ENCODE measurements at regions not wholly inside any gene's neighbourhood (a gene's known extent, or its start where the extent isn't known, plus 50 kb on each side); places are given as distances from the start of the nearest gene placed in this dataset.

- H4K20me1 ChIP-seq (ENCODE audit: insufficient read depth, low read length), result no peaks in the 10 kb centered on the region
- POLR2A ChIA-PET, result no interaction called here
- CTCF ChIA-PET (ENCODE audit: unreplicated experiment), result no interaction called here
- intact Hi-C loops (cut with micrococcal nuclease; ENCODE audit: unreplicated experiment), result loop anchor here (10.0 kb wide), 1 partner anchor 1121 kb away; no protein-coding TSS in a partner anchor
- no peak overlapping the region for H3K4me2 ChIP-seq (ENCODE audit: low read length)
- TF ChIP-seq CTCF (conservative IDR thresholded peaks at IDR 0.05; ENCODE audit: low read length), result peak; percentile 73
- TF ChIP-seq EZH2phosphoT487 (IDR thresholded peaks at IDR 0.05; ENCODE audit: borderline replicate concordance, low read depth, low read length), result no peak
- DNase-seq (ENCODE audit: low spot score), result peak; percentile 43
- no peaks in the 10 kb centered on the region for H3K36me3 ChIP-seq (ENCODE audit: insufficient read depth, low read length)
- H2AFZ ChIP-seq (ENCODE audit: low read length), result no peak overlapping the region
- H3K27ac ChIP-seq (ENCODE audit: low read depth, low read length, poor library complexity, severe bottlenecking), result no peak overlapping the region
- H3K9me2 ChIP-seq (ENCODE audit: insufficient read depth, low read length), result no peaks in the 10 kb centered on the region
- no peaks in the 10 kb centered on the region for H3K79me2 ChIP-seq (ENCODE audit: insufficient read depth, low read depth, low read length)
- no TSS peak for BruUV-seq (replicated peaks)
- H3K9me3 ChIP-seq (ENCODE audit: low read length), result no peaks in the 10 kb centered on the region
- H3K4me1 ChIP-seq (ENCODE audit: insufficient read depth, low read length, poor library complexity, severe bottlenecking), result no peaks in the 10 kb centered on the region
- H3K4me3 ChIP-seq (ENCODE audit: low read depth, low read length, poor library complexity, severe bottlenecking), result no peak overlapping the region
These were observed 155.0 kb upstream of the CLINT1 start for GRCh38 chr5:158013939-158014338.

- Histone ChIP-seq H3K4me1 (ENCODE audit: insufficient read depth, low read length, poor library complexity, severe bottlenecking) (no peaks in the 10 kb centered on the region), H3K9me3 (ENCODE audit: low read length) (no peaks in the 10 kb centered on the region), H2AFZ (ENCODE audit: low read length) (no peak overlapping the region), H3K4me3 (ENCODE audit: low read depth, low read length, poor library complexity, severe bottlenecking) (no peak overlapping the region), H4K20me1 (ENCODE audit: insufficient read depth, low read length) (no peaks in the 10 kb centered on the region), H3K4me2 (ENCODE audit: low read length) (no peak overlapping the region), H3K36me3 (ENCODE audit: insufficient read depth, low read length) (no peaks in the 10 kb centered on the region), H3K9me2 (ENCODE audit: insufficient read depth, low read length) (no peaks in the 10 kb centered on the region), H3K79me2 (ENCODE audit: insufficient read depth, low read depth, low read length) (no peaks in the 10 kb centered on the region), H3K27ac (ENCODE audit: low read depth, low read length, poor library complexity, severe bottlenecking) (no peak overlapping the region)
- no peak for DNase-seq (ENCODE audit: low spot score)
- TF ChIP-seq EZH2phosphoT487 (IDR thresholded peaks at IDR 0.05; ENCODE audit: borderline replicate concordance, low read depth, low read length) (no peak), CTCF (conservative IDR thresholded peaks at IDR 0.05; ENCODE audit: low read length) (no peak)
- intact Hi-C loops (cut with micrococcal nuclease; ENCODE audit: unreplicated experiment), result loop anchor here (10.0 kb wide), 1 partner anchor 1121 kb away; no protein-coding TSS in a partner anchor
- ChIA-PET CTCF (ENCODE audit: unreplicated experiment) (no interaction called here), POLR2A (no interaction called here)
- BruUV-seq (replicated peaks), result no TSS peak
These were observed 154.4 kb upstream of the CLINT1 start for GRCh38 chr5:158013303-158013702.

GRCh38 chr5:158011422-158011821 lies 152.5 kb upstream of the CLINT1 start:
- intact Hi-C loops (cut with micrococcal nuclease; ENCODE audit: unreplicated experiment), result loop anchor here (10.0 kb wide), 1 partner anchor 1123 kb away; no protein-coding TSS in a partner anchor
- no peaks in the 10 kb centered on the region for H4K20me1 ChIP-seq (ENCODE audit: insufficient read depth, low read length)
- DNase-seq (ENCODE audit: low spot score), result no peak
- H3K36me3 ChIP-seq (ENCODE audit: insufficient read depth, low read length), result no peaks in the 10 kb centered on the region
- H2AFZ ChIP-seq (ENCODE audit: low read length), result no peak overlapping the region
- H3K4me3 ChIP-seq (ENCODE audit: low read depth, low read length, poor library complexity, severe bottlenecking), result no peak overlapping the region
- no peaks in the 10 kb centered on the region for H3K9me3 ChIP-seq (ENCODE audit: low read length)
- no peaks in the 10 kb centered on the region for H3K4me1 ChIP-seq (ENCODE audit: insufficient read depth, low read length, poor library complexity, severe bottlenecking)
- ChIA-PET POLR2A (interaction anchor here (0.8 to 1.5 kb wide), 2 partner anchors 42 to 58 kb away, joined by 4 to 14 read pairs; no protein-coding TSS in a partner anchor), CTCF (ENCODE audit: unreplicated experiment) (no interaction called here)
- no peaks in the 10 kb centered on the region for H3K79me2 ChIP-seq (ENCODE audit: insufficient read depth, low read depth, low read length)
- no peak overlapping the region for H3K27ac ChIP-seq (ENCODE audit: low read depth, low read length, poor library complexity, severe bottlenecking)
- no peak overlapping the region for H3K4me2 ChIP-seq (ENCODE audit: low read length)
- TF ChIP-seq EZH2phosphoT487 (IDR thresholded peaks at IDR 0.05; ENCODE audit: borderline replicate concordance, low read depth, low read length) (no peak), CTCF (conservative IDR thresholded peaks at IDR 0.05; ENCODE audit: low read length) (no peak)
- BruUV-seq (replicated peaks), result no TSS peak
- H3K9me2 ChIP-seq (ENCODE audit: insufficient read depth, low read length), result no peaks in the 10 kb centered on the region
